GM12892 (cell line): ENCODE measurements at regions not wholly inside any gene's neighbourhood (a gene's known extent, or its start where the extent isn't known, plus 50 kb on each side); places are given as distances from the start of the nearest gene placed in this dataset.

ENCODE experiments used
- POLR2A ChIP-seq: IDR thresholded peaks from 2 replicates; pipeline ENCODE4 v1.6.1; 2011; ENCODE audit warnings: low read depth, low read length, control low read depth
- POLR2AphosphoS5 ChIP-seq: IDR thresholded peaks from 2 replicates; pipeline ENCODE4 v1.6.1; 2011; ENCODE audit warnings: low read depth, low read length, control low read depth
- TAF1 ChIP-seq: IDR thresholded peaks from 2 replicates; pipeline ENCODE4 v1.6.1; 2011; ENCODE audit warnings: low read depth, mild to moderate bottlenecking, control low read depth, low read length, borderline replicate concordance

- TF ChIP-seq POLR2A, result no peak
- no peak for TF ChIP-seq TAF1
- no peak for TF ChIP-seq POLR2AphosphoS5
Measured at GRCh38 chr2:19796035-19796695, 105.6 kb downstream of the TTC32 start.
